AG04449 (cell line): ENCODE measurements at regions not wholly inside any gene's neighbourhood (a gene's known extent, or its start where the extent isn't known, plus 50 kb on each side); places are given as distances from the start of the nearest gene placed in this dataset.

Source experiments
- CTCF ChIA-PET: fragments of 350-600 bp; formaldehyde crosslinking; extraction: SDS; loops from one replicate; lab custom pipeline; 2021; ENCODE audit warnings: antibody characterized with exemption; lab: Yijun Ruan, JAX
- POLR2A ChIA-PET: fragments of 400-600, 350-600 bp; formaldehyde crosslinking; extraction: SDS; loops from one replicate; lab custom pipeline; 2020; ENCODE audit warnings: antibody characterized with exemption, inconsistent platforms; lab: Yijun Ruan, JAX
- DNase-seq: peaks from one replicate; pipeline ENCODE4 v3.0.0-alpha.2; 2010; ENCODE audit warnings: low read depth, low spot score
- H3K4me3 ChIP-seq: 2 replicates; pipeline ENCODE4 v1.5.1; 2011; ENCODE audit warnings: low read depth, mild to moderate bottlenecking, control low read depth, low read length
- TF ChIP-seq, protein P1 (sequence below): IDR thresholded peaks from one replicate; pipeline ENCODE4 v1.5.1; 2011; ENCODE audit warnings: mild to moderate bottlenecking, moderate library complexity, low read length, control low read depth, inconsistent platforms; ENCODE audit not compliant: insufficient read depth; ENCODE audit errors: missing control alignments

DNA sequence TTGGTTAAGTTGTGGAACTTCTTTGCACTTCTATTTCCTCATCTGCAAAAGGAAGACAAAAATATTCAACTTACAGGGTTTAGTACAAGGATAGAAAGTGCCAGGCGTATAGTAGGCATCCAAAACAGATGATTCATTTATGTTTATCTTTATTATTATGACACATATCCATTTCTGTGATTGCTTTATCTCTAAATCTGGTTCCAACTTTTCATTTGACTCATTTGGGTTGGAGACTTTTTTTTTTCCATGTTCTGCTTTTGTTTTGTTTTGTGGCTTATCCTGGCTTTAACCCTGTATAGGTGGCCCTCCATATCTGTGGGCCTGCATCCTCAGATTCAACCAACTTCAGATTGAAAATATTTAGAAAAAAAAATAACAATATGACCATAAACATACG, 186.7 kb upstream of the SLC24A2 start:
- POLR2A ChIA-PET: no interaction called here
- DNase-seq: no peak
- TF ChIP-seq, protein P1, sequence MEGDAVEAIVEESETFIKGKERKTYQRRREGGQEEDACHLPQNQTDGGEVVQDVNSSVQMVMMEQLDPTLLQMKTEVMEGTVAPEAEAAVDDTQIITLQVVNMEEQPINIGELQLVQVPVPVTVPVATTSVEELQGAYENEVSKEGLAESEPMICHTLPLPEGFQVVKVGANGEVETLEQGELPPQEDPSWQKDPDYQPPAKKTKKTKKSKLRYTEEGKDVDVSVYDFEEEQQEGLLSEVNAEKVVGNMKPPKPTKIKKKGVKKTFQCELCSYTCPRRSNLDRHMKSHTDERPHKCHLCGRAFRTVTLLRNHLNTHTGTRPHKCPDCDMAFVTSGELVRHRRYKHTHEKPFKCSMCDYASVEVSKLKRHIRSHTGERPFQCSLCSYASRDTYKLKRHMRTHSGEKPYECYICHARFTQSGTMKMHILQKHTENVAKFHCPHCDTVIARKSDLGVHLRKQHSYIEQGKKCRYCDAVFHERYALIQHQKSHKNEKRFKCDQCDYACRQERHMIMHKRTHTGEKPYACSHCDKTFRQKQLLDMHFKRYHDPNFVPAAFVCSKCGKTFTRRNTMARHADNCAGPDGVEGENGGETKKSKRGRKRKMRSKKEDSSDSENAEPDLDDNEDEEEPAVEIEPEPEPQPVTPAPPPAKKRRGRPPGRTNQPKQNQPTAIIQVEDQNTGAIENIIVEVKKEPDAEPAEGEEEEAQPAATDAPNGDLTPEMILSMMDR: no peak
- no peak overlapping the region for H3K4me3 ChIP-seq
- CTCF ChIA-PET: no interaction called here

DNA sequence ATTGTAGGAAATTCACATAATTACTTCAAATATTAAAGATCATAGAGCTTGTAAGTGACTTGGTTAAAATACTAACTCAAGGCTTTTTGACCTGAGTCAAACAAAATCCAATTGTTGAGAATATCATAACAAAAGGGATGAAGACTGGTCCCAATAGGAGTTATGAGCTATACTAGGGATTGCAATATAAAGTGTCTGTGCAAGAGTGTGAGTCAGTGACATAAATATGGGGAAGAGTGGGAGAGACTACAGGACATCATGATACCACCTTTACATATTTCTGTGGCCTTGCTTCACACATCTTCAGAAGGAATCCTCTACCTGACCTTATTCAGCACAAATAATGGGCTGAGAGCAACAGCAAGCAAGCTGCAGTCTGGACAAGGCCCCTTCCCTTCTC, 180.9 kb upstream of the SLC24A2 start:
- TF ChIP-seq, protein P1: no peak
- ChIA-PET CTCF (no interaction called here), POLR2A (no interaction called here)
- DNase-seq: no peak
- H3K4me3 ChIP-seq: no peak overlapping the region

DNA sequence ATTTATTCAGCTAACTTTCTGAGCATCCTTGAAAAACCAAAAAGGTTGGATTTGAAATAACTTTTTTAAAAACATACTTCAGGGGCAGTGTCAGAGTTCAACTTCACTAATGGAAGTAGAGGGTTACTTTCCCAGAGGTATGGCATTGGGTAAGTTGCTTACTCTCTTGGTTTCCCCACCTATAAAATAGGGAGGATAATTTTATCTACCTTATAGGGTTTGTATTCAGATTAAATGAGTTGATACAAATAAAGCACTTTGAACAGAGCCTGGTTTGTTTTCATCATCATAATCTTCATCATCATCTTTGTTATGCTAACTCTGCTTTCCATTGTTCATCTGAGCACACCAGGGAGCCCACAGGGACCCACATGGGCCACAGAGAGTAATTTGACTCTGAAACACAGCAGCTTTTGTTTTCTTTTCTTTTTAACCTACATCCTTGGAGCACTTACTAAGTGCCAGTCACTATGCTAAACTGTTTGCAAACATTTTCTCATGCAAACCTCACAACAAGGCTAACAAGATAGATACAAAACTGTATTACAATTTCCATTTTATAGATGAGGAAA, 179.1 kb upstream of the SLC24A2 start:
- H3K4me3 ChIP-seq: no peak overlapping the region
- TF ChIP-seq, protein P1: no peak
- POLR2A ChIA-PET: no interaction called here
- CTCF ChIA-PET: no interaction called here
- no peak for DNase-seq

DNA sequence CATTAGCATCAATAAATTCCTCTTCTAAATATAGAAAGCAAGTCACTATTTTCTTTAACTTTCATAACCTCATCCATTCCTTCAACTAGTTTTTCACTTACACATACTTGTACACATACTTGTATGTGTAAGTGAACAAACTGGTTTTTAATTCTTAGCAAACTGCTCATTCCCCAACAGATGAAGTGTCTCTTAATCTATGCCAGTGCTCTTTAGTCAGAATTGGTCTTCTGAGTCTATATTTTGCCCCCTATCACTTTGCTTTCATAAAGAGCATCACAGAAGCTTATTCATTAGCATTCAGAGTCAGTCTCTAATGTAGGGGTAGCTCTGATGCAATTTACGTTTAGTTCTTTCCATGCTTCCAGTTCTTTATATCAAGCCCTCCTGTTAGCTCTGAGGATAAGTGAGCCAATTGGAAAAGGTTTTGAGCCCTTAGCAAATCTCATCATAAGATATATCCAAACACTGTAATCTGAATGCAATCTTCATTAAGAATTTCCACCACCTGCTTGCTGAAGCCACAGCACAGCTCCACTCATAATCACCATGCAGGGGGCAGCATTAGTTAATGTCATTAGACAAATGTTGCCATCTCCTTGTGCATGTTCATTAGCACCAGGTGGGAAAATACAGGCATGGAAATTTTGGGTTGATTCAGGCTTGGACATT, 178.5 kb upstream of the SLC24A2 start:
- POLR2A ChIA-PET: no interaction called here
- TF ChIP-seq, protein P1: no peak
- CTCF ChIA-PET: interaction anchor here (1.4 kb wide), 1 partner anchor 30 kb away, joined by 4 read pairs; no protein-coding TSS in a partner anchor
- no peak for DNase-seq
- no peak overlapping the region for H3K4me3 ChIP-seq

- TF ChIP-seq, protein P1: no peak
- ChIA-PET CTCF (no interaction called here), POLR2A (no interaction called here)
- no peak overlapping the region for H3K4me3 ChIP-seq
- DNase-seq: no peak
Measured at GRCh38 chr9:19965336-19965735, 176.5 kb upstream of the SLC24A2 start.

GRCh38 chr9:19947996-19948395, 159.2 kb upstream of the SLC24A2 start:
- ChIA-PET POLR2A (no interaction called here), CTCF (no interaction called here)
- H3K4me3 ChIP-seq: no peak overlapping the region
- TF ChIP-seq, protein P1: no peak
- no peak for DNase-seq
